K562 (cell line): ENCODE measurements at regions not wholly inside any gene's neighbourhood (a gene's known extent, or its start where the extent isn't known, plus 50 kb on each side); places are given as distances from the start of the nearest gene placed in this dataset.
"Not testable (repeated sequence)": the region's sequence is repeated elsewhere in the genome, so short reads cannot be mapped to it uniquely, and the experiment has no call there.

Experiments used
- ATAC-seq: fragments of 200-7000 bp; cut with Tn5 transposase; 3 replicates; pipeline ENCODE4 v1.9.1; 2020; ENCODE audit warnings: moderate library complexity
- BruUV-seq: library from RNA; stranded (reverse); fragments of 400-500 nt; replicated peaks from 2 replicates; lab custom pipeline; 2021; lab: Mats Ljungman, UMichigan
- CTCF ChIA-PET: fragments of 300-600 bp; formaldehyde crosslinking; extraction: SDS; loops from one replicate; lab custom pipeline; 2021; ENCODE audit warnings: low intra/inter-chr PET ratio; lab: Yijun Ruan, JAX
- POLR2A ChIA-PET: fragments of 300-600, 350-650 bp; sonication (Branson Sonifier 250); formaldehyde crosslinking; extraction: SDS; loops from one replicate; lab custom pipeline; 2021; ENCODE audit warnings: antibody characterized with exemption, inconsistent platforms; lab: Yijun Ruan, JAX
- DNase-seq, 4 experiments: peaks; one replicate each; pipeline versions ENCODE4 v3.0.0 to v3.0.0-alpha.2; 2011 to 2018; ENCODE audit warnings: low spot score in 3 of 4, mixed read lengths in 3 of 4; ENCODE audit errors: extremely low read depth in 1 of 4
- FAIRE-seq: peaks from 2 replicates; lab custom pipeline; 2011; peaks lifted over from hg19 to GRCh38; lab: Jason Lieb, UNC
- H2AFZ ChIP-seq: 2 replicates; pipeline ENCODE4 v1.6.0; 2011; ENCODE audit warnings: low read depth, low read length, control low read depth, inconsistent platforms
- H3K27ac ChIP-seq: fragments of 200-600 bp; 3 replicates; pipeline ENCODE4 v1.8.0; 2011; ENCODE audit warnings: low read depth, mild to moderate bottlenecking, control low read depth, inconsistent platforms, low read length, moderate library complexity, mixed read lengths; ENCODE audit errors: extremely low read depth
- H3K27me3 ChIP-seq, 2 experiments: fragments of 300-600 bp in 1 of 2; 2 replicates in 1 of 2; 3 replicates in 1 of 2; pipeline versions ENCODE4 v1.6.0 to v1.8.0; 2011; ENCODE audit warnings: inconsistent platforms in 2 of 2, low read length in 2 of 2, mild to moderate bottlenecking in 1 of 2, mixed read lengths in 1 of 2, moderate library complexity in 1 of 2; ENCODE audit not compliant: control insufficient read depth in 2 of 2, insufficient read depth in 2 of 2
- H3K36me3 ChIP-seq: fragments of 300-600 bp; 3 replicates; pipeline ENCODE4 v1.8.0; 2011; ENCODE audit warnings: mild to moderate bottlenecking, low read length, inconsistent platforms; ENCODE audit not compliant: control insufficient read depth, insufficient read depth
- H3K4me1 ChIP-seq, 2 experiments: fragments of 200-600 bp in 1 of 2; replicated peaks in 1 of 2; 2 replicates in 1 of 2; 3 replicates in 1 of 2; pipeline versions ENCODE4 v1.5.1 to v1.8.0; 2011; ENCODE audit warnings: inconsistent platforms in 2 of 2, low read length in 2 of 2, mild to moderate bottlenecking in 1 of 2, mixed read lengths in 1 of 2, moderate library complexity in 1 of 2; ENCODE audit not compliant: control insufficient read depth in 2 of 2, insufficient read depth in 2 of 2
- H3K4me2 ChIP-seq: 2 replicates; pipeline ENCODE4 v1.6.1; 2011; ENCODE audit warnings: low read length, control low read depth, inconsistent platforms, mixed read lengths; ENCODE audit not compliant: insufficient read depth
- H3K4me3 ChIP-seq: fragments of 200-600 bp; sonication (generic), shearing (Covaris generic); 2 replicates; pipeline ENCODE4 v1.5.1; 2016; ENCODE audit warnings: control low read depth, inconsistent platforms
- H3K79me2 ChIP-seq: fragments of 200-600 bp; 3 replicates; pipeline ENCODE4 v1.8.0; 2011; ENCODE audit warnings: low read length, inconsistent platforms; ENCODE audit not compliant: control insufficient read depth, insufficient read depth
- H3K9ac ChIP-seq, 2 experiments: 2 replicates each; pipeline versions ENCODE4 v1.6.0 to v1.6.1; 2011; ENCODE audit warnings: low read depth in 2 of 2, low read length in 2 of 2, control low read depth in 1 of 2, inconsistent platforms in 1 of 2, mild to moderate bottlenecking in 1 of 2, mixed read lengths in 1 of 2; ENCODE audit not compliant: insufficient read depth in 1 of 2
- H3K9me1 ChIP-seq: one replicate; pipeline ENCODE4 v1.6.0; 2011; ENCODE audit warnings: inconsistent platforms, mild to moderate bottlenecking, low read length, moderate library complexity; ENCODE audit not compliant: control insufficient read depth, insufficient read depth
- H3K9me3 ChIP-seq: replicated peaks from 2 replicates; pipeline ENCODE4 v1.5.1; 2011; ENCODE audit warnings: low read depth, low read length, inconsistent platforms; ENCODE audit not compliant: control insufficient read depth, insufficient read depth
- H4K20me1 ChIP-seq: replicated peaks from 2 replicates; pipeline ENCODE4 v1.6.1; 2011; ENCODE audit warnings: low read length, inconsistent platforms, mixed read lengths; ENCODE audit not compliant: control insufficient read depth, insufficient read depth
- BRF1 ChIP-seq: IDR thresholded peaks from 3 replicates; pipeline ENCODE4 v1.6.1; 2011; ENCODE audit warnings: borderline replicate concordance, mild to moderate bottlenecking; ENCODE audit not compliant: insufficient read length; ENCODE audit errors: extremely low read depth
- CEBPB ChIP-seq: fragments of 450-650 bp; IDR thresholded peaks from 2 replicates; pipeline ENCODE4 v1.6.1; 2016; ENCODE audit warnings: missing genetic modification characterization, missing compliant biosample characterization
- CEBPG ChIP-seq, 3 experiments: fragments of 200-800 bp in 1 of 3; sonication (Bioruptor generic) in 1 of 3; sonication (generic) in 1 of 3; formaldehyde crosslinking in 1 of 3; IDR thresholded peaks in 2 of 3; conservative IDR thresholded peaks in 1 of 3; 2 replicates each; pipeline versions ENCODE4 v1.6.1 to v1.8.0; 2016 to 2022; ENCODE audit warnings: missing compliant biosample characterization in 2 of 3, missing genetic modification characterization in 2 of 3, mild to moderate bottlenecking in 1 of 3, missing genetic modification reagents in 1 of 3
- HDAC3 ChIP-seq: fragments of 450-650 bp; IDR thresholded peaks from 2 replicates; pipeline ENCODE4 v1.6.1; 2018; ENCODE audit warnings: borderline replicate concordance, mild to moderate bottlenecking, moderate library complexity; ENCODE audit not compliant: partially characterized antibody
- LEF1 ChIP-seq: fragments of 450-650 bp; IDR thresholded peaks from 2 replicates; pipeline ENCODE4 v1.6.1; 2016; ENCODE audit warnings: mild to moderate bottlenecking
- NRF1 ChIP-seq, 2 experiments: fragments of 450-650 bp; IDR thresholded peaks in 1 of 2; conservative IDR thresholded peaks in 1 of 2; 2 replicates each; pipeline ENCODE4 v1.6.1; 2014; ENCODE audit warnings: mild to moderate bottlenecking in 2 of 2
- PRMT5 ChIP-seq: sonication (generic); formaldehyde crosslinking; IDR thresholded peaks from 2 replicates; pipeline ENCODE4 v1.5.0; 2020; ENCODE audit warnings: missing genetic modification reagents
- RBM14 ChIP-seq: fragments of 200-400 bp; formaldehyde crosslinking; IDR thresholded peaks from 2 replicates; pipeline ENCODE4 v1.6.1; 2018; ENCODE audit warnings: low read depth, mild to moderate bottlenecking, low read length, moderate library complexity, borderline replicate concordance; ENCODE audit not compliant: insufficient read depth
- RNF2 ChIP-seq: sonication (generic); IDR thresholded peaks from 2 replicates; pipeline ENCODE4 v1.6.1; 2016
- SMARCB1 ChIP-seq: IDR thresholded peaks from 2 replicates; pipeline ENCODE4 v1.6.1; 2011; ENCODE audit warnings: improper control_type of control experiment, low read depth; ENCODE audit not compliant: insufficient read length
- SMARCC2 ChIP-seq: fragments of 450-650 bp; IDR thresholded peaks from 2 replicates; pipeline ENCODE4 v1.6.1; 2017; ENCODE audit warnings: antibody characterized with exemption, moderate library complexity, mild to moderate bottlenecking, low read depth
- SREBF1 ChIP-seq: fragments of 150-350 bp; IDR thresholded peaks from 2 replicates; pipeline ENCODE4 v1.6.1; 2014; ENCODE audit warnings: antibody characterized with exemption, low read depth, low read length, borderline replicate concordance
- WGBS: fragments of 100-300 bp; shearing (Covaris generic); methylation state at CpG from one replicate; pipeline ENCODE4 v1.1.6; 2016; ENCODE audit warnings: low coverage, mixed read lengths; ENCODE audit not compliant: insufficient coverage; ENCODE audit errors: missing lambda C conversion rate; 5-methylcytosine and 5-hydroxymethylcytosine counted together
- in situ Hi-C: fragments of 300-500 bp; cut with MboI; formaldehyde crosslinking; loops from 4 replicates; pipeline ENCODE4 v1.15.0; 2018; ENCODE audit warnings: inconsistent platforms, mixed read lengths
- intact Hi-C: fragments of 100-400 bp; cut with micrococcal nuclease; formaldehyde crosslinking; loops from 2 replicates; pipeline ENCODE4 v1.14.2; 2022
- TF ChIP-seq, protein P1 (sequence below), 2 experiments: fragments of 450-650 bp; formaldehyde crosslinking in 1 of 2; IDR thresholded peaks; 2 replicates each; pipeline versions ENCODE4 v1.4.0 to v1.6.1; 2014 to 2020; ENCODE audit warnings: mild to moderate bottlenecking in 2 of 2, borderline replicate concordance in 1 of 2, low read depth in 1 of 2

GRCh38 chr4:138579146-138579545, 337.0 kb upstream of the SLC7A11 start (continued):
- TF ChIP-seq RNF2 (no peak), HDAC3 (no peak), RBM14 (no peak), CEBPB (0 out of 2 replicates have a peak, but pooled peaks have one; percentile 26), CEBPG (CRISPR knock-in tag; IDR thresholded peaks at IDR 0.05) (no peak), CEBPG (tag; conservative IDR thresholded peaks at IDR 0.05 in 1 of 2, IDR thresholded peaks at IDR 0.05 in 1 of 2) (peak; percentile 32 to 80; a peak in 3 of 4 replicates), LEF1 (no peak), PRMT5 (no peak), BRF1 (no peak), SREBF1 (no peak), NRF1 (conservative IDR thresholded peaks at IDR 0.05 in 1 of 2, IDR thresholded peaks at IDR 0.05 in 1 of 2) (no peak), SMARCC2 (no peak), SMARCB1 (no peak)
- TF ChIP-seq, all 486 proteins: peak for 3

- H3K9me3 ChIP-seq, H3K36me3 ChIP-seq, intact Hi-C loops, H2AFZ ChIP-seq, H3K79me2 ChIP-seq, H3K27me3 ChIP-seq, BruUV-seq, H4K20me1 ChIP-seq, H3K9ac ChIP-seq, H3K27ac ChIP-seq, CTCF ChIA-PET, H3K4me2 ChIP-seq, in situ Hi-C loops, H3K9me1 ChIP-seq, FAIRE-seq, H3K4me1 ChIP-seq, H3K4me3 ChIP-seq: not testable (repeated sequence)
- TF ChIP-seq, protein P1, sequence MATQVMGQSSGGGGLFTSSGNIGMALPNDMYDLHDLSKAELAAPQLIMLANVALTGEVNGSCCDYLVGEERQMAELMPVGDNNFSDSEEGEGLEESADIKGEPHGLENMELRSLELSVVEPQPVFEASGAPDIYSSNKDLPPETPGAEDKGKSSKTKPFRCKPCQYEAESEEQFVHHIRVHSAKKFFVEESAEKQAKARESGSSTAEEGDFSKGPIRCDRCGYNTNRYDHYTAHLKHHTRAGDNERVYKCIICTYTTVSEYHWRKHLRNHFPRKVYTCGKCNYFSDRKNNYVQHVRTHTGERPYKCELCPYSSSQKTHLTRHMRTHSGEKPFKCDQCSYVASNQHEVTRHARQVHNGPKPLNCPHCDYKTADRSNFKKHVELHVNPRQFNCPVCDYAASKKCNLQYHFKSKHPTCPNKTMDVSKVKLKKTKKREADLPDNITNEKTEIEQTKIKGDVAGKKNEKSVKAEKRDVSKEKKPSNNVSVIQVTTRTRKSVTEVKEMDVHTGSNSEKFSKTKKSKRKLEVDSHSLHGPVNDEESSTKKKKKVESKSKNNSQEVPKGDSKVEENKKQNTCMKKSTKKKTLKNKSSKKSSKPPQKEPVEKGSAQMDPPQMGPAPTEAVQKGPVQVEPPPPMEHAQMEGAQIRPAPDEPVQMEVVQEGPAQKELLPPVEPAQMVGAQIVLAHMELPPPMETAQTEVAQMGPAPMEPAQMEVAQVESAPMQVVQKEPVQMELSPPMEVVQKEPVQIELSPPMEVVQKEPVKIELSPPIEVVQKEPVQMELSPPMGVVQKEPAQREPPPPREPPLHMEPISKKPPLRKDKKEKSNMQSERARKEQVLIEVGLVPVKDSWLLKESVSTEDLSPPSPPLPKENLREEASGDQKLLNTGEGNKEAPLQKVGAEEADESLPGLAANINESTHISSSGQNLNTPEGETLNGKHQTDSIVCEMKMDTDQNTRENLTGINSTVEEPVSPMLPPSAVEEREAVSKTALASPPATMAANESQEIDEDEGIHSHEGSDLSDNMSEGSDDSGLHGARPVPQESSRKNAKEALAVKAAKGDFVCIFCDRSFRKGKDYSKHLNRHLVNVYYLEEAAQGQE (IDR thresholded peaks at IDR 0.05; ENCODE audit: borderline replicate concordance): peak; percentile 13; the same call in 1 of the 2 replicates
- TF ChIP-seq, protein P1 (CRISPR knock-in tag; IDR thresholded peaks at IDR 0.05; ENCODE audit: low read depth): not testable (repeated sequence)
- POLR2A ChIA-PET: interaction anchor here (0.8 kb wide), 1 partner anchor 112 kb away, joined by 3 read pairs; no protein-coding TSS in a partner anchor
- DNase-seq (peak in 1 of 4 experiments; percentile 13), ATAC-seq (peak; percentile 62)
- 0% methylated on average over 3 of the region's 3 CpGs for WGBS
Measured at GRCh38 chr4:138577826-138578225, 335.7 kb upstream of the SLC7A11 start.
